Skeletal muscle tissue (tissue), 3 donors: ENCODE measurements at regions not wholly inside any gene's neighbourhood (a gene's known extent, or its start where the extent isn't known, plus 50 kb on each side); places are given as distances from the start of the nearest gene placed in this dataset.

Experiments
- H3K27ac ChIP-seq: one replicate; pipeline ENCODE4 v1.7.0; 2013; ENCODE audit warnings: mild to moderate bottlenecking, low read depth, low read length, inconsistent platforms
- H3K27me3 ChIP-seq, 3 donors: one replicate each; pipeline ENCODE4 v1.7.0; 2013; ENCODE audit warnings: low read length in 3 of 3; ENCODE audit not compliant: control insufficient read depth in 3 of 3, insufficient read depth in 3 of 3
- H3K36me3 ChIP-seq, 3 donors: one replicate each; pipeline ENCODE4 v1.7.0; 2013; ENCODE audit warnings: low read length in 3 of 3; ENCODE audit not compliant: control insufficient read depth in 3 of 3, insufficient read depth in 3 of 3
- H3K4me1 ChIP-seq, 3 donors: one replicate each; pipeline ENCODE4 v1.7.0; 2013; ENCODE audit warnings: low read length in 3 of 3, mild to moderate bottlenecking in 3 of 3; ENCODE audit not compliant: control insufficient read depth in 3 of 3, insufficient read depth in 3 of 3
- H3K4me3 ChIP-seq, 3 donors: one replicate each; pipeline ENCODE4 v1.7.0; 2013; ENCODE audit warnings: low read length in 3 of 3
- H3K9ac ChIP-seq, 3 donors: one replicate each; pipeline ENCODE4 v1.7.0; 2013; ENCODE audit warnings: low read length in 3 of 3, mild to moderate bottlenecking in 3 of 3, moderate library complexity in 2 of 3, low read depth in 1 of 3
- H3K9me3 ChIP-seq, 3 donors: one replicate each; pipeline ENCODE4 v1.7.0; 2013; ENCODE audit warnings: low read length in 3 of 3; ENCODE audit not compliant: control insufficient read depth in 3 of 3
- donor health status: Osteomylitis.

- no peaks in the 10 kb centered on the region for H3K27me3 ChIP-seq
- no peaks in the 10 kb centered on the region for H3K36me3 ChIP-seq
- H3K9ac ChIP-seq, result no peak overlapping the region
- H3K9me3 ChIP-seq, result no peaks in the 10 kb centered on the region
- H3K4me1 ChIP-seq, result no peaks in the 10 kb centered on the region
- no peak overlapping the region for H3K4me3 ChIP-seq
- no peak overlapping the region for H3K27ac ChIP-seq
These were observed 299.7 kb downstream of the ATP23 start for GRCh38 chr12:58241099-58241498.

GRCh38 chr12:58242796-58243630 is 301.6 kb downstream of the ATP23 start:
- no peaks in the 10 kb centered on the region for H3K36me3 ChIP-seq
- no peak overlapping the region for H3K9ac ChIP-seq
- no peaks in the 10 kb centered on the region for H3K4me1 ChIP-seq
- no peak overlapping the region for H3K27ac ChIP-seq
- no peaks in the 10 kb centered on the region for H3K27me3 ChIP-seq
- no peak overlapping the region for H3K4me3 ChIP-seq
- no peaks in the 10 kb centered on the region for H3K9me3 ChIP-seq

GRCh38 chr12:58247633-58248032 is 306.3 kb downstream of the ATP23 start:
- Histone ChIP-seq H3K9ac (no peak overlapping the region), H3K36me3 (no peaks in the 10 kb centered on the region), H3K9me3 (no peaks in the 10 kb centered on the region), H3K4me1 (peaks cover 4 to 6% (median 4%) of the 10 kb centered on the region in 3 donors), H3K27ac (no peak overlapping the region), H3K27me3 (no peaks in the 10 kb centered on the region), H3K4me3 (no peak overlapping the region)

- Histone ChIP-seq H3K4me1 (peaks cover 4 to 6% (median 4%) of the 10 kb centered on the region in 3 donors), H3K27ac (no peak overlapping the region), H3K36me3 (no peaks in the 10 kb centered on the region), H3K27me3 (no peaks in the 10 kb centered on the region), H3K4me3 (no peak overlapping the region), H3K9me3 (no peaks in the 10 kb centered on the region), H3K9ac (no peak overlapping the region)
These were observed 307.2 kb downstream of the ATP23 start for GRCh38 chr12:58248599-58248998.

- peaks cover 4 to 6% (median 4%) of the 10 kb centered on the region in 3 donors for H3K4me1 ChIP-seq
- no peak overlapping the region for H3K27ac ChIP-seq
- no peak overlapping the region for H3K9ac ChIP-seq
- no peak overlapping the region for H3K4me3 ChIP-seq
- H3K9me3 ChIP-seq, result no peaks in the 10 kb centered on the region
- no peaks in the 10 kb centered on the region for H3K36me3 ChIP-seq
- H3K27me3 ChIP-seq, result no peaks in the 10 kb centered on the region
These were observed 308.2 kb downstream of the ATP23 start for GRCh38 chr12:58249610-58250009.

GRCh38 chr12:58250077-58250476 is 308.7 kb downstream of the ATP23 start:
- Histone ChIP-seq H3K27ac (no peak overlapping the region), H3K4me3 (no peak overlapping the region), H3K4me1 (peaks cover 4 to 6% (median 4%) of the 10 kb centered on the region in 3 donors), H3K9me3 (no peaks in the 10 kb centered on the region), H3K9ac (no peak overlapping the region), H3K27me3 (no peaks in the 10 kb centered on the region), H3K36me3 (no peaks in the 10 kb centered on the region)

DNA sequence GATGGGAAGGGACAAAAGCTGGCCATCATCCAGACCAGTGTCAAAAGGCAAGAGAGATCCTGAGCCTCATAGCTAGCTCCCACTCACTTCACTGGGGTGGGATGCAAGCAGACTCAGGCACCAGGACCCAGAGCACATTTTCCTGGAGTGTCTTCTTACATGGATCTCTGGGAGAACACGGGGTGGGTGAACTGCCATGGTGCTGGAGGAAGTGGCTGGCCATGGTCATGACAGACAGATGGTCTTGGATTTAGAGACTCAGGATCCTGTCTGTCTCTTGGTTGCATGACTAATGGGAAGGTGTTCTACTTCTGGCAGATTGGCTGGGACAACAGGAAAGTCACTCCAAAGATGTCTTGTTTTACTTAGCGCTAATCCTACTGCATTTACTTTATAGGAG is 311.5 kb downstream of the ATP23 start:
- H3K4me3 ChIP-seq, result no peak overlapping the region
- no peak overlapping the region for H3K9ac ChIP-seq

GRCh38 chr12:58253663-58254062 is 312.3 kb downstream of the ATP23 start:
- H3K27me3 ChIP-seq, result no peaks in the 10 kb centered on the region
- H3K9me3 ChIP-seq, result no peaks in the 10 kb centered on the region
- H3K4me1 ChIP-seq, result peaks cover 4 to 6% (median 4%) of the 10 kb centered on the region in 3 donors
- H3K9ac ChIP-seq, result no peak overlapping the region
- H3K36me3 ChIP-seq, result no peaks in the 10 kb centered on the region
- H3K4me3 ChIP-seq, result no peak overlapping the region
- no peak overlapping the region for H3K27ac ChIP-seq

More for the DNA sequence above, 311.5 kb downstream of the ATP23 start:
- Histone ChIP-seq H3K9me3 (no peaks in the 10 kb centered on the region), H3K27ac (no peak overlapping the region), H3K27me3 (no peaks in the 10 kb centered on the region), H3K36me3 (no peaks in the 10 kb centered on the region), H3K4me1 (peaks cover 4 to 6% (median 4%) of the 10 kb centered on the region in 3 donors)

DNA sequence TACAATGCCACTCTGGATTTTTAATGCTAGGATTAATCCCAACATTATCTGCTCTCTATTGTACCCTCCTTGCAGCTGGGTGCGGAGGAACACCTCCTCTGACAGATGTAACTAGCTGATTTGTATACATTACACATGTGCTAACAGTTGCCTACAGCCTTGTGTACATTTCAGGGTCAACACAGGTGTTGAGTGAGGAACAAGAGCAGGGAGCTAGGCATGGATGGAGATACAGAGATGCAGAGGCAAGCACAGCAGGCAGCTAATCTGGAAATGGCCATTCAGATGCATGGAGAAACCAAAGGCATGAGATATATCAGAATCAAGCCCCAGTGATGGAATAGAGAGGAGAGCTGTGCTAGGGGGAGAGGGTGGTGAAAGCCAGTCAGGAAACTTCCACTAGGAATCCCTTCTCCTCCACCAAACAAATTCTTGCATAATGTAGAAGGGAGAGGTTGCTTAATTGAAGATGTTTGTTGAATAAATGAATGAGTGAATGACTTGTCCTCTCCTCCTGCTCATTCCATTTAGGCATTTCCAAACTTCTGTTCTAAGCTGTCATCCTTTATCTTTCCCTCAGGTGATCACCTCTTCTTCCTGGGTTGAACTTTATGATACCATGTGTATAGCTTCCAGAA is 313.2 kb downstream of the ATP23 start:
- H3K27me3 ChIP-seq, result no peaks in the 10 kb centered on the region
- H3K4me3 ChIP-seq, result no peak overlapping the region
- H3K9me3 ChIP-seq, result no peaks in the 10 kb centered on the region
- H3K27ac ChIP-seq, result no peak overlapping the region
- no peaks in the 10 kb centered on the region for H3K36me3 ChIP-seq
- no peak overlapping the region for H3K9ac ChIP-seq
- H3K4me1 ChIP-seq, result peaks cover 2 to 4% (median 4%) of the 10 kb centered on the region in 3 donors

GRCh38 chr12:58262796-58263195 is 321.4 kb downstream of the ATP23 start:
- Histone ChIP-seq H3K9ac (no peak overlapping the region), H3K36me3 (no peaks in the 10 kb centered on the region), H3K9me3 (no peaks in the 10 kb centered on the region), H3K4me1 (no peaks in the 10 kb centered on the region), H3K27me3 (no peaks in the 10 kb centered on the region), H3K27ac (no peak overlapping the region), H3K4me3 (no peak overlapping the region)
